ENCODE measurements at regions not wholly inside any gene's neighbourhood (a gene's known extent, or its start where the extent isn't known, plus 50 kb on each side); places are given as distances from the start of the nearest gene placed in this dataset.

GRCh38 chr13:79771493-79771892 lies 290.5 kb downstream of the NDFIP2 start:
- no peaks in the 10 kb centered on the region for H3K27me3 ChIP-seq (ENCODE audit: insufficient read depth, low read length)
- DNase-seq (ENCODE audit: low read depth, low spot score): no peak
- no peak overlapping the region for H3K27ac ChIP-seq (ENCODE audit: low read depth, low read length)
- no peak overlapping the region for H3K9ac ChIP-seq (ENCODE audit: low read length)
- no peaks in the 10 kb centered on the region for H4K20me1 ChIP-seq (ENCODE audit: insufficient read depth)
- BruUV-seq (replicated peaks): no TSS peak
- CTCF ChIA-PET: no interaction called here
- RAD21 ChIA-PET (ENCODE audit: low non-redundant PET in 1 of 2, low total read pairs in 2 of 2, uncharacterized antibody in 2 of 2, unreplicated experiment in 2 of 2): no interaction called here
- intact Hi-C loops (cut with micrococcal nuclease): no loop called here
- POLR2A ChIA-PET: no interaction called here
- no peaks in the 10 kb centered on the region for H3K79me2 ChIP-seq (ENCODE audit: insufficient read depth, low read length)
- no peaks in the 10 kb centered on the region for H3K9me2 ChIP-seq (ENCODE audit: insufficient read depth)
- H3K4me2 ChIP-seq (ENCODE audit: low read length): no peak overlapping the region
- no peaks in the 10 kb centered on the region for H3K4me1 ChIP-seq (ENCODE audit: control insufficient read depth in 1 of 2, insufficient read depth in 2 of 2, low read length in 2 of 2)
- no peak for ATAC-seq
- no peak overlapping the region for H3K4me3 ChIP-seq (replicated peaks in 1 of 2; ENCODE audit: low read depth in 1 of 2, low read length in 2 of 2)
- no peaks in the 10 kb centered on the region for H3K36me3 ChIP-seq (ENCODE audit: control insufficient read depth in 1 of 2, insufficient read depth in 2 of 2, low read length in 2 of 2)
- H3K9me3 ChIP-seq (ENCODE audit: control insufficient read depth in 1 of 2, insufficient read depth in 1 of 2, low read depth in 1 of 2, low read length in 2 of 2): no peaks in the 10 kb centered on the region
- H2AFZ ChIP-seq (ENCODE audit: low read depth, low read length, poor library complexity, severe bottlenecking): no peak overlapping the region
- TF ChIP-seq ZNF274 (IDR thresholded peaks at IDR 0.05; ENCODE audit: low read depth, low read length): no peak
- TF ChIP-seq ZFX (IDR thresholded peaks at IDR 0.05): no peak
- TF ChIP-seq, protein P1, sequence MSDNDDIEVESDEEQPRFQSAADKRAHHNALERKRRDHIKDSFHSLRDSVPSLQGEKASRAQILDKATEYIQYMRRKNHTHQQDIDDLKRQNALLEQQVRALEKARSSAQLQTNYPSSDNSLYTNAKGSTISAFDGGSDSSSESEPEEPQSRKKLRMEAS (IDR thresholded peaks at IDR 0.05): no peak
- no peak for TF ChIP-seq JUND (IDR thresholded peaks at IDR 0.05)
- TF ChIP-seq CEBPB (IDR thresholded peaks at IDR 0.05; ENCODE audit: low read depth): no peak
- TF ChIP-seq EGR1 (IDR thresholded peaks at IDR 0.05; ENCODE audit: low read depth): no peak
- TF ChIP-seq ELF1 (IDR thresholded peaks at IDR 0.05; ENCODE audit: borderline replicate concordance, low read depth): no peak
- no peak for TF ChIP-seq CBX3 (IDR thresholded peaks at IDR 0.05; ENCODE audit: low read depth)
- TF ChIP-seq FOSL1 (IDR thresholded peaks at IDR 0.05; ENCODE audit: low read depth): no peak
- no peak for TF ChIP-seq EZH2phosphoT487 (IDR thresholded peaks at IDR 0.05; ENCODE audit: borderline replicate concordance)
- no peak for TF ChIP-seq YY1 (IDR thresholded peaks at IDR 0.05; ENCODE audit: extremely low read depth, insufficient replicate concordance, low read depth, low read length)
- TF ChIP-seq CTCF (IDR thresholded peaks at IDR 0.05 in 2 of 3, conservative IDR thresholded peaks at IDR 0.05 in 1 of 3; ENCODE audit: borderline replicate concordance in 1 of 3, insufficient read depth in 1 of 3, low read depth in 2 of 3, low read length in 2 of 3): no peak
- no peak for TF ChIP-seq ATF3 (IDR thresholded peaks at IDR 0.05)
- TF ChIP-seq SRF (IDR thresholded peaks at IDR 0.05; ENCODE audit: low read depth): no peak
- TF ChIP-seq, protein P2, sequence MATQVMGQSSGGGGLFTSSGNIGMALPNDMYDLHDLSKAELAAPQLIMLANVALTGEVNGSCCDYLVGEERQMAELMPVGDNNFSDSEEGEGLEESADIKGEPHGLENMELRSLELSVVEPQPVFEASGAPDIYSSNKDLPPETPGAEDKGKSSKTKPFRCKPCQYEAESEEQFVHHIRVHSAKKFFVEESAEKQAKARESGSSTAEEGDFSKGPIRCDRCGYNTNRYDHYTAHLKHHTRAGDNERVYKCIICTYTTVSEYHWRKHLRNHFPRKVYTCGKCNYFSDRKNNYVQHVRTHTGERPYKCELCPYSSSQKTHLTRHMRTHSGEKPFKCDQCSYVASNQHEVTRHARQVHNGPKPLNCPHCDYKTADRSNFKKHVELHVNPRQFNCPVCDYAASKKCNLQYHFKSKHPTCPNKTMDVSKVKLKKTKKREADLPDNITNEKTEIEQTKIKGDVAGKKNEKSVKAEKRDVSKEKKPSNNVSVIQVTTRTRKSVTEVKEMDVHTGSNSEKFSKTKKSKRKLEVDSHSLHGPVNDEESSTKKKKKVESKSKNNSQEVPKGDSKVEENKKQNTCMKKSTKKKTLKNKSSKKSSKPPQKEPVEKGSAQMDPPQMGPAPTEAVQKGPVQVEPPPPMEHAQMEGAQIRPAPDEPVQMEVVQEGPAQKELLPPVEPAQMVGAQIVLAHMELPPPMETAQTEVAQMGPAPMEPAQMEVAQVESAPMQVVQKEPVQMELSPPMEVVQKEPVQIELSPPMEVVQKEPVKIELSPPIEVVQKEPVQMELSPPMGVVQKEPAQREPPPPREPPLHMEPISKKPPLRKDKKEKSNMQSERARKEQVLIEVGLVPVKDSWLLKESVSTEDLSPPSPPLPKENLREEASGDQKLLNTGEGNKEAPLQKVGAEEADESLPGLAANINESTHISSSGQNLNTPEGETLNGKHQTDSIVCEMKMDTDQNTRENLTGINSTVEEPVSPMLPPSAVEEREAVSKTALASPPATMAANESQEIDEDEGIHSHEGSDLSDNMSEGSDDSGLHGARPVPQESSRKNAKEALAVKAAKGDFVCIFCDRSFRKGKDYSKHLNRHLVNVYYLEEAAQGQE (IDR thresholded peaks at IDR 0.05; ENCODE audit: low read depth): no peak
